Gastrocnemius medialis (tissue), 4 donors: ENCODE measurements at regions not wholly inside any gene's neighbourhood (a gene's known extent, or its start where the extent isn't known, plus 50 kb on each side); places are given as distances from the start of the nearest gene placed in this dataset.

ENCODE experiments used
- ATAC-seq, 2 donors: fragments of 150-250 bp; one replicate each; pipeline ENCODE4 v1.9.1; 2016
- DNase-seq, 2 donors: peaks; one replicate each; pipeline ENCODE4 v3.0.0-alpha.2; 2019
- H3K27ac ChIP-seq, 4 donors: fragments of 200-600 bp; sonication (generic); 1 replicate in 1 of 4; 2 replicates in 3 of 4; pipeline ENCODE4 v1.5.1; 2016 to 2018; ENCODE audit warnings: mild to moderate bottlenecking in 2 of 4, moderate library complexity in 1 of 4
- H3K27me3 ChIP-seq, 3 donors: fragments of 200-600 bp; sonication (generic) in 2 of 3; 1 replicate in 1 of 3; 2 replicates in 2 of 3; pipeline versions ENCODE4 v1.5.1 to v1.6.0; 2016 to 2019; ENCODE audit warnings: mild to moderate bottlenecking in 1 of 3, moderate library complexity in 1 of 3
- H3K36me3 ChIP-seq, 2 donors: fragments of 200-600 bp; sonication (generic) in 1 of 2; one replicate each; pipeline ENCODE4 v1.5.1; 2017 to 2018
- H3K4me1 ChIP-seq, 2 donors: fragments of 200-600 bp; sonication (generic) in 1 of 2; one replicate each; pipeline ENCODE4 v1.5.1; 2016 to 2017; ENCODE audit warnings: mild to moderate bottlenecking in 2 of 2
- H3K4me3 ChIP-seq, 4 donors: fragments of 200-600 bp; sonication (generic) in 3 of 4; 1 replicate in 1 of 4; 2 replicates in 3 of 4; pipeline ENCODE4 v1.5.1; 2016 to 2019; ENCODE audit warnings: mild to moderate bottlenecking in 2 of 4
- H3K9me3 ChIP-seq, 3 donors: fragments of 200-600 bp; sonication (generic) in 2 of 3; 1 replicate in 1 of 3; 2 replicates in 2 of 3; pipeline ENCODE4 v1.5.1; 2016 to 2019
- CTCF ChIP-seq, 5 experiments: fragments of 450-650 bp in 3 of 5; fragments of 200-600 bp in 2 of 5; sonication (generic) in 2 of 5; IDR thresholded peaks in 4 of 5; conservative IDR thresholded peaks in 1 of 5; 1 replicate in 4 of 5; 2 replicates in 1 of 5; pipeline ENCODE4 v1.5.1; 2016 to 2019; ENCODE audit warnings: antibody characterized with exemption in 5 of 5, mild to moderate bottlenecking in 3 of 5, moderate library complexity in 3 of 5
- POLR2A ChIP-seq, 2 donors: fragments of 450-650 bp; IDR thresholded peaks; one replicate each; pipeline ENCODE4 v1.6.1; 2017; ENCODE audit warnings: antibody characterized with exemption in 2 of 2, mild to moderate bottlenecking in 2 of 2, moderate library complexity in 2 of 2
- in situ Hi-C, 4 donors: fragments of 200-750 bp; cut with MboI; loops; one replicate each; pipeline versions ENCODE4 v1.15.0 to v1.8.0; 2017; ENCODE audit warnings: low sequenced_read_pairs in 4 of 4
- intact Hi-C: fragments of 100-400 bp; cut with DNase I; formaldehyde crosslinking; loops from one replicate; pipeline ENCODE4 v1.15.1; 2023; ENCODE audit warnings: low total_unique reads

GRCh38 chr1:239023732-239024360 is 362.5 kb upstream of the CHRM3 start:
- DNase-seq (no peak), ATAC-seq (no peak)
- Histone ChIP-seq H3K4me3 (no peak overlapping the region), H3K4me1 (no peaks in the 10 kb centered on the region), H3K9me3 (no peaks in the 10 kb centered on the region), H3K27me3 (no peaks in the 10 kb centered on the region), H3K27ac (no peak overlapping the region), H3K36me3 (no peaks in the 10 kb centered on the region)
- in situ Hi-C loops (no loop called here), intact Hi-C loops (no loop called here)
- TF ChIP-seq POLR2A (IDR thresholded peaks at IDR 0.05) (no peak), CTCF (IDR thresholded peaks at IDR 0.05 in 4 of 5, conservative IDR thresholded peaks at IDR 0.05 in 1 of 5) (no peak)

DNA sequence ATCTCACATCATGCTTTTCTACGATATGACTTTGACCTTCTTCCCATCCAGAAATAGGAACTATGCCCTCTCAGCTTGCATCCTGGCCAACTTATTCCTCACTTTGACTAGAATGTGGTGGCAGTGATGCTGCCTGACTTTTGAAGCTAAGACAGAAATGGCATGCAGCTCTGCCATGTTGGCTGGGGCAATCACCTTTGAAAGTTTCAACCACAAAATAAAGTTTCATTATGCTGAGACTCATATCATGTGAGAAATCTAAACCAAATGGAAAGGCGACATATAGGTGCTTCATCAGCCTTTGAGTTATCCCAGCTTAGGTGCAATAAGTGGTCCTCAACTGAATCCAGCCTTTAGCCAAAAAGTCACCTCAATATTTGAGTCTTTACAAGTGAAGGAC is 370.0 kb upstream of the CHRM3 start:
- Histone ChIP-seq H3K4me1 (no peaks in the 10 kb centered on the region), H3K36me3 (no peaks in the 10 kb centered on the region), H3K4me3 (no peak overlapping the region), H3K27me3 (no peaks in the 10 kb centered on the region), H3K27ac (no peak overlapping the region), H3K9me3 (no peaks in the 10 kb centered on the region)
- in situ Hi-C loops, result no loop called here
- intact Hi-C loops, result no loop called here
- TF ChIP-seq POLR2A (IDR thresholded peaks at IDR 0.05), result no peak
- TF ChIP-seq CTCF (IDR thresholded peaks at IDR 0.05 in 4 of 5, conservative IDR thresholded peaks at IDR 0.05 in 1 of 5), result no peak
- no peak for ATAC-seq
- DNase-seq, result no peak

- Histone ChIP-seq H3K27me3 (no peaks in the 10 kb centered on the region), H3K4me1 (no peaks in the 10 kb centered on the region), H3K9me3 (no peaks in the 10 kb centered on the region), H3K27ac (no peak overlapping the region), H3K36me3 (no peaks in the 10 kb centered on the region), H3K4me3 (no peak overlapping the region)
- TF ChIP-seq POLR2A (IDR thresholded peaks at IDR 0.05) (no peak), CTCF (IDR thresholded peaks at IDR 0.05 in 4 of 5, conservative IDR thresholded peaks at IDR 0.05 in 1 of 5) (no peak)
- in situ Hi-C loops (no loop called here), intact Hi-C loops (no loop called here)
- ATAC-seq (no peak), DNase-seq (no peak)
Observed at GRCh38 chr1:239011382-239011781, 375.0 kb upstream of the CHRM3 start.

DNA sequence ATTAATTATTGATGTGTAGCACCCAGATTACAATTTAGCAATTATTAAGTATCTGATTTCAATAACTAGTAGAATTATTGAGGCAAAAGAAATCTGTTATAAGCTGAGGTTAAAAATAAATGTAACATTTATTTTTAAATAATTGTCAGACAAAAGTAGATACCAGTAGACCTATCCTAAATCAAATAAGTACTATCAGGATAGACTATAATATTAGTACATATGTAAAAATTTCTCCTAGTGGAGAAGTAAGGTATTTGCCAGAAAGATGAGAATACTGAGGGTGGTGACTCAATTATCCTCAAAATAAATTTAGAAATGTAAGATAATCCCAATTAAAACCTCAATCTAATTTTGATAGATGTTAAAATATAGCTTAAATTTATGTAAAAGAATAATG is 377.8 kb upstream of the CHRM3 start:
- ATAC-seq, result no peak
- in situ Hi-C loops, result no loop called here

More for the DNA sequence above, 377.8 kb upstream of the CHRM3 start:
- TF ChIP-seq POLR2A (IDR thresholded peaks at IDR 0.05), result no peak
- no peak for TF ChIP-seq CTCF (IDR thresholded peaks at IDR 0.05 in 4 of 5, conservative IDR thresholded peaks at IDR 0.05 in 1 of 5)
- H3K4me3 ChIP-seq, result no peak overlapping the region
- H3K27me3 ChIP-seq, result no peaks in the 10 kb centered on the region
- DNase-seq, result no peak
- H3K36me3 ChIP-seq, result no peaks in the 10 kb centered on the region
- no peaks in the 10 kb centered on the region for H3K9me3 ChIP-seq
- H3K4me1 ChIP-seq, result no peaks in the 10 kb centered on the region
- intact Hi-C loops, result no loop called here
- no peak overlapping the region for H3K27ac ChIP-seq
